ENCODE measurements at regions not wholly inside any gene's neighbourhood (a gene's known extent, or its start where the extent isn't known, plus 50 kb on each side); places are given as distances from the start of the nearest gene placed in this dataset.

GRCh38 chr11:79727221-79727620, 286.4 kb upstream of the TENM4 start:
- DNase-seq (ENCODE audit: low read depth): no peak

- DNase-seq (ENCODE audit: low read depth): no peak
These were observed 279.3 kb upstream of the TENM4 start for GRCh38 chr11:79720115-79720514.

DNA sequence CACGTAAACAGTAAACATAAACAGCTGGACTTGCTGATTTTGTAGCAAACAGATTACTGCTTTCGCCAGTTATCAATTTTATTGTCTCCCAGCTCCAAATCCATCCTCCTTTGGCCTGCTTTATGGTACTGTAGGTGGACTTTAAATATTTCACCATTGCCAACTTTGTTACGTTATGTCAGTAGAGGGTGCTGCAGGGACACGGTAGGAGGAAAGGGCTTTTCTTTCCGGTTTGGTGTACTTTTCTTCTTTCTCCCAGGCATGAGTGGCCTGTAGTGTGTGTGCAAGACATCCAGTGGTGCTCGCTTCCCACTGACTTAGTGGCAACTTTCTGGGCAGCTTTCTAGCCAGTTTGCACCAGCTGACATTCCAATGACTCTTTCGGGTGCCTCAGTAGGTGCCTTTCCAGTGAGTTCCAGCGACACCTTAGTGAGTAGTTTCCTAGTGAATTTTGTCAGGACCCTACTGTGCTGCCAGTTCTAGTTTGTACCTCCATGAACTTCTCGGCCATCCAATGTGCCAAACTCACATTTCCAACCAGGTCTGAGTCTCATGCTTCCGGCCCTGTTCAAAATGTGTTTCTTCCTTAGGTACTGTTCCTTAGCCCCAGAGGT, 267.6 kb upstream of the TENM4 start:
- DNase-seq (ENCODE audit: low read depth): no peak

GRCh38 chr11:79705648-79706047, 264.8 kb upstream of the TENM4 start:
- no peak for DNase-seq (ENCODE audit: low read depth)

DNA sequence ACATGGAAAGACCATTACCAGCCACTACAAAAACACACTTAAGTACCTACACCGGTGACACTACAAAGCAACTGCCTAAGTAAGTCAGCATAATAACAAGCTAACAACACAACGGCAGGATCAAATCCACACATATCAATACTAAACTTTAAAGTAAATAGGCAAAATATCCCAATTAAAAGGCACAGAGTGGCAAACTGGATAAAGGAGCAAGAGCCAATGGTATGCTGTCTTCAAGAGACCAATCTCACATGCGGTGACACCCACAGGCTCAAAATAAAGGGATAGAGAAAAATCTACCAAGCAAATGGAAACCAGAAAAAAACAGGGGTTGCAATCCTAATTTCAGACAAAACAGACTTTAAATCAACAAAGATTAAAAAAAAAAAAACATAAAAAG, 261.5 kb upstream of the TENM4 start:
- no peak for DNase-seq (ENCODE audit: low read depth)

GRCh38 chr11:79699246-79699645, 258.4 kb upstream of the TENM4 start:
- no peak for DNase-seq (ENCODE audit: low read depth)

DNA sequence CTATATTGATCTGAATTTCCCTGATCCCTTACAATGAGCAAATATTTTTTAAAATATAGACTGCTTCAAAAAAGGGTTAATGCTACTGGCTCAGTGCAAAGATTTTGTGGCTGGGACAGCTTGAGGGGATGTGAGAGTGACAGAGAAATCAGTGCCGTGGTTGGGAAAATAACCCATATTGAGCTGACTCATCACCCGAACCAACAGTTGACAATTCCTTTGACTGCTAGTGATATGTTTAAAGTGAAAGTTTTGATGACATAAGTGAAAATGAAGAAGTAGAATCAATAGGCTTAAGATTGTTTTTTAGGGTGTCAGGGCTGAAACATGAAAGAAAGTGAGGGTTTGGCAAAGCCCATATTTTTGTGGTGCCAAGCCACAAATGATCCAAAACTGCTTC, 257.1 kb upstream of the TENM4 start:
- DNase-seq (ENCODE audit: low read depth): no peak

DNA sequence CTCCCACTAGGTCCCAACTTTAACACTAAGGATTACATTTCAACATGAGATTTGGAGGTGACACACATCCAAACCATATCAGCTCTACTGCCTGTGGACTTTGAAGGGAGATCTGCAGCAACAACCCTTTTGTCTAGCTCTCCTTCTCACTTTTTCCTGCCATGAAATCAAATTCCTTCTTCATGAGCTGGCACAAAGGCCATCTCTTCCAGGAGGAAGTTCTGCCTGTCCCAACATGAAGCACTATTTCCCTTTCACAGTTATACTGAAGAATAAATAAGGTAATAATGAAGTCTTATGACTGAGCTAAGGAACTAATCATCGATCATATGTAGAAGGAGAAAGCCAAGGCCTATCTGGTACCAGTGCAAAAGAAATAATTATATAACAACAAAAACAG, 253.5 kb upstream of the TENM4 start:
- DNase-seq (ENCODE audit: low read depth): no peak

DNA sequence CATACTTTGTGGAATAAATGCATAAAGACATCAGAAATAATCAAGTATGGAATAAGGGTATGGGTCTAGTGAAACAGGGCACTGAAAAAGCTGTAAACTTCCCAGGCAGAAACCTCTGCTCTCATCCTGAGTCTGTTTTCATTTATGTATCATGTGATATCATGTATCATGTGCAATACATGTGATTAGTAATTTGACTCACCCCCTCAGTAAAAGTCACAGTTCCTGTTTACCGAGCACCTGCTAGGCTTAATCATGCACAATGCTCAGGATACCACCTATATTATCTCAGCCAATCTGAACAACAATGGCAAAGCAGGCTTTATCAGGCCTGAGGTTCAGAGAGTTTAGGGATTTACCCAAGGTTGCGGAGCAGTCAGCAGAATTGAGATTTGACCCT, 250.6 kb upstream of the TENM4 start:
- no peak for DNase-seq (ENCODE audit: low read depth)

- no peak for DNase-seq (ENCODE audit: low read depth)
These were observed 246.0 kb upstream of the TENM4 start for GRCh38 chr11:79686703-79687419.

DNA sequence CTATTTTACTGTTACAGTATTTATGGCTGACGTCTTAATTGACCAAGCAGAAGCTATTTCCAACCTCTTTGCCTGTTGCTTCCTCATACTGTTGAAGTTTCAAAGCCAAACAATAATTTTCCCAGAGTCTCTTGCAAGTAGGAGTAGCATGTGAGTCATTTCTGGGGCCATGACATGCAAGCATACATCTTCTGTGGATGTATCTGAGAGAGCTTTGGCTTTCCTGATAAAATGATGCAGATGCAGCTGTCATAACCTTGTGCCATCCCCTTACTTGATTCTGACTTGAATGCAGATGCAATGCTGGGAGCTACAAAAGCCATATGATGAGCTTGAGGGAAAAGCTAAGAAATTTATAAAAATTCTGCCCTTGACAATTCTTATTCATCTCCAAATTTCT, 243.1 kb upstream of the TENM4 start:
- DNase-seq (ENCODE audit: low read depth): no peak

GRCh38 chr11:79678780-79679452, 238.1 kb upstream of the TENM4 start:
- DNase-seq (ENCODE audit: low read depth): no peak

GRCh38 chr11:79676396-79676795, 235.6 kb upstream of the TENM4 start:
- DNase-seq (ENCODE audit: low read depth): no peak

DNA sequence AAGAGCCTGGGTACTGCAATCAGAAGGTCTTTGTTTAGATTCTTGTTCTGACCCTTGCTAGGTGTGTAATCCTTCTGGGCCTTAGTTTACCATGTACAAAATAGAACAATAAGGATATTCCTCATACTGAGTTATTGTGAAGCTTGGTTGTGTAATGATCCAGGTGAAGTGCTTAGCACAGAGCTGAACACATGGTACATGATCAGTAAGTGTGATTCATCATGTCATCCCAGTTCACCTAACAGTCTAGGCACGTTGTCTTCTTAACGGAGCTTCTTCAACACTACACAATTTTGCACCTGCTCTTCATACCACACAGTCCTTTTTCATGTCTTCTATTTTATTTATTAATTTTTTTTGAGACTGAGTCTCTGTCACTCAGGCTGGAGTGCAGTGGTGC, 234.3 kb upstream of the TENM4 start:
- DNase-seq (ENCODE audit: low read depth): no peak

DNA sequence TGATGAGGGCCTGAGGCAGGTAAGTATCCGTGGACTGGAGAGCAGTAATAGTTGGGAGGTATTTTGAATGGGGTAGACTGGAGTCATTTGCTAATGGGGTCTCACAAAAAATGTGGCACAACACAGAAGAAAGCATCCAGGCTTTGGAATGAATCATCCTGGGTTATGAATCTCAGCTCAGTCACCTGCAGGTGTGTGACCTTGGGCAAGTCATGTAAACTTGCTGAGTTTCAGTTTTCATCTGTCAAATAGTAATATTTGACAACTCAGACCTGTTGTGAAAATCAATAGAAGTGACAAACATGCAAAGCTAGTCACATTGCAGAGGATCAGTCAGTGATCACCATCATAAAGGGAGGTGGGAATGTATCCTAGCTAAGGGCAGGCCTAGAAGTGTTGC, 232.0 kb upstream of the TENM4 start:
- DNase-seq (ENCODE audit: low read depth): no peak

GRCh38 chr11:79671401-79671800, 230.6 kb upstream of the TENM4 start:
- no peak for DNase-seq (ENCODE audit: low read depth)

DNA sequence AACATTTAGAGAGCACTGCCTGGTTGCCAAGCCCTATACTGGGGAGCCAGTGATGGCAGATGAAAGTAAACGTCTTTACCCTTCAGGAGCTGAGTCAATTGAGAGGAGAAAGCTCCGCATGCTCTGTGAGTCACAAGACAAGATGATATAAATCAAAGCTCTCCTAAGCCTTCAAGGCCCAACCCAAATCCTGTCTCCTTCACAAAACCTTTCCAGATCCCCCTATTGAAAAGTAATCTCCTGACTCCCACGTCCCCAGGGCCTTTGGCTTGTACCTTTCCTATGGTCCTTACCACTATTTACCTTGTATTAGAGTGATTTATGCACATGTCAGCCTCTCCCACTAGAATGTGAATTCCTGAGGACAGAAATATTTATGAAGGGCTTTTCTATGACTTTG, 230.1 kb upstream of the TENM4 start:
- no peak for DNase-seq (ENCODE audit: low read depth)

- no peak for DNase-seq (ENCODE audit: low read depth)
These were observed 227.7 kb upstream of the TENM4 start for GRCh38 chr11:79668575-79668974.

DNA sequence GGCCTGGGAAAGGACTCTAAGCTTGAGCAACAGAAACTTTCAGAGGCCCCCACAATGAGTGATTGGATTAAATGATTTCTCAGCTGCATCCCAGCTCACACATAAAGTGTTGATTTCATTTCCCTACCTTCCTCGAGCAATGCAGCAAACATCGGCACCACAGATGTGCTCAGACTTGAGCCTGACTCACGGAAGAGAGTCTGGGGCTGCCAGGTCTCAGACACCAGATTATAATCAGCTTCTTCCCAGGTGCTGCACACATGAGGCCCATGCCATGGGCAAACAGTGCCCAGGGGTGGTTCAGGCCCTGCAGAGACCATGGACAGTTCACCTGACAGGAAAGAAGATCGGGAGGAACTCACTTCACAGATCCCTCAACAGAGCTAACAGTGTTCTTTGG, 226.6 kb upstream of the TENM4 start:
- no peak for DNase-seq (ENCODE audit: low read depth)

GRCh38 chr11:79663017-79663416, 222.2 kb upstream of the TENM4 start:
- no peak for DNase-seq (ENCODE audit: low read depth)

- no peak for DNase-seq (ENCODE audit: low read depth)
These were observed 220.5 kb upstream of the TENM4 start for GRCh38 chr11:79661373-79661772.

DNA sequence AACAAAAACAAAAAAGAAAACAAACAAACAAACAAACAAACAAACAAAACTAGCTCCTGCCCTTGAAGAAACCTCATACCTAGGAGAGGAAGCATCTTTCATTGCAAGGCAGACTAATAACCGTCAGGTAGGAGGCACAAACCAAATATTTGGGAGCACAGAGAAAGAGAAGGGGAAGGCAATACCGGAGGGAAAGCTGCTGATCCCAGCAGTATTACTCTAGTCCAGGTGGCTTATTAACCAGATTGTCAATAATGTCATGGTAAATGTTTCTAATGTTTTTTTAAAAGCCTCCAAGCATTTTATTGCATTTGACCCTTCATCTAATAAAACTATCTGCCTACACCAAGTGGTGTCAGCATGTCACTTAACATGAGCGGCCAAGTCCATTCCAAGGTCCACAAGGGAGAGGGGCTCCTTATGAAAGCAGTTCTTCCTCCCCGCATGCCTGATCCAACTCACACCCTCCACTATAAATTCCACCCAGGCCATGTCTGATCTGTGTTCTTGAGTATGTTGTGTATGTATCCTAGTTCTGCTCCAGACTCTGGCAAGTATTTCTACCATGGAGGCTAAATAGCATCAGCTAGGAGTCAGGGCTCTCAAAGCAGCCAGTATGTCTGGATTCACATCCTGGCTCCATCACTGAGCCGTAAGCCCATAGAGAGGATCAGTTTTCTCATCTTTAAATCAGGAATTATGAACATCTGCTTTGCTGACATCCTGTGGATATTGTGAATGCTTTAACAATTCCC, 208.1 kb upstream of the TENM4 start:
- DNase-seq (ENCODE audit: low read depth): no peak

GRCh38 chr11:79637219-79637618, 196.4 kb upstream of the TENM4 start:
- no peak for DNase-seq (ENCODE audit: low read depth)

Measured in CMK (cell line).